Upper lobe of left lung (tissue), 4 donors: ENCODE measurements at regions not wholly inside any gene's neighbourhood (a gene's known extent, or its start where the extent isn't known, plus 50 kb on each side); places are given as distances from the start of the nearest gene placed in this dataset.

Source experiments
- POLR2A ChIP-seq, 4 donors: fragments of 450-650 bp; IDR thresholded peaks; one replicate each; pipeline ENCODE4 v1.5.1; 2016 to 2017; ENCODE audit warnings: antibody characterized with exemption in 4 of 4, mild to moderate bottlenecking in 2 of 4
- POLR2AphosphoS5 ChIP-seq, 2 donors: sonication (generic); formaldehyde crosslinking; IDR thresholded peaks; one replicate each; pipeline ENCODE4 v1.5.1; 2017; ENCODE audit warnings: antibody characterized with exemption in 2 of 2
- TF ChIP-seq, protein P1 (sequence below), 6 experiments: fragments of 450-650 bp in 4 of 6; fragments of 200-600 bp in 2 of 6; sonication (generic) in 2 of 6; IDR thresholded peaks; one replicate each; pipeline ENCODE4 v1.5.1; 2016 to 2019; ENCODE audit warnings: antibody characterized with exemption in 6 of 6

DNA sequence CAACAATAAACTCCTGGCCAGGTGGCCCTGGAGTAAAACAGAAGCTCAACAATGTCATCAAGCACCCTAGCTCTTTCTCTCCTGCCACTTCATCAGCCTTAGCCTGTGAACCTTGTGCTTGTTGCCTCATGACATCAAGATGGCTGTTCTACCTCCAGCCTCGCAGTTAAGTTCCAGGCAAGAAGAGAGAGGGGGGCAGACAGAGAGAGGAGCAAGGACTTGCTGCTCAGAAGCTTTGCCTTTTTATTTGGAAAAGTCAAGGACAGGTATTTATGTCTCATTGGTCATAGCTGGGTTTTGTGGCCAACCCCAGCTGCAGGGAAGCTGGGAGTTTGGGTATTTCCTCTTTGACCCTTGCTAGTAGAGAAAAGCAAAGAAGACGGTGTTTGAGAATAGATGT, 60.3 kb upstream of the GADD45A start:
- TF ChIP-seq, protein P1, sequence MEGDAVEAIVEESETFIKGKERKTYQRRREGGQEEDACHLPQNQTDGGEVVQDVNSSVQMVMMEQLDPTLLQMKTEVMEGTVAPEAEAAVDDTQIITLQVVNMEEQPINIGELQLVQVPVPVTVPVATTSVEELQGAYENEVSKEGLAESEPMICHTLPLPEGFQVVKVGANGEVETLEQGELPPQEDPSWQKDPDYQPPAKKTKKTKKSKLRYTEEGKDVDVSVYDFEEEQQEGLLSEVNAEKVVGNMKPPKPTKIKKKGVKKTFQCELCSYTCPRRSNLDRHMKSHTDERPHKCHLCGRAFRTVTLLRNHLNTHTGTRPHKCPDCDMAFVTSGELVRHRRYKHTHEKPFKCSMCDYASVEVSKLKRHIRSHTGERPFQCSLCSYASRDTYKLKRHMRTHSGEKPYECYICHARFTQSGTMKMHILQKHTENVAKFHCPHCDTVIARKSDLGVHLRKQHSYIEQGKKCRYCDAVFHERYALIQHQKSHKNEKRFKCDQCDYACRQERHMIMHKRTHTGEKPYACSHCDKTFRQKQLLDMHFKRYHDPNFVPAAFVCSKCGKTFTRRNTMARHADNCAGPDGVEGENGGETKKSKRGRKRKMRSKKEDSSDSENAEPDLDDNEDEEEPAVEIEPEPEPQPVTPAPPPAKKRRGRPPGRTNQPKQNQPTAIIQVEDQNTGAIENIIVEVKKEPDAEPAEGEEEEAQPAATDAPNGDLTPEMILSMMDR (IDR thresholded peaks at IDR 0.05), result no peak
- TF ChIP-seq POLR2A (IDR thresholded peaks at IDR 0.05) (no peak), POLR2AphosphoS5 (IDR thresholded peaks at IDR 0.05) (no peak)
